ENCODE measurements at regions not wholly inside any gene's neighbourhood (a gene's known extent, or its start where the extent isn't known, plus 50 kb on each side); places are given as distances from the start of the nearest gene placed in this dataset.

DNA sequence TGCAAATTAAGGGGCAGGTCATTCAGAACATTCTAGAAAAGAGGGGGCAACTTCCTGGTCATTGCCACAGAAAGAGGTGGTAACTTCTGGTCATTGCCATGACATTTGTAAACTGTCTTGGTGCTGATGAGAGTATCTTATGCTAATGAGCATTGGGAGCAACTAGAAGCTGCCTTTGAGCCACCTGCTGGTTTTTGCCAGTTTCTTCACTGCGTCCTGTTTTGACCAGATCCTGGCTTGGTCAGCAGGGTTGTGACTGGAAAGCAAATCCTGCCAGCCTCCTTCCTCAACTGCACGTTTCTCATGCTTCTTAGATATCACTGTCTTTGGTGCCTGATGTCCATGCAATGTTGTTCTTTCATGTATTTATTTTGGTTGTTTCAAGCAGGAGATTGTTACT is 53.2 kb upstream of the SPATA31C2 start:
- Histone ChIP-seq H3K27me3 (ENCODE audit: control insufficient read depth, insufficient read depth, low read length) (no peaks in the 10 kb centered on the region), H3K4me1 (ENCODE audit: control insufficient read depth in 2 of 3, insufficient read depth in 2 of 3, low read depth in 1 of 3, low read length in 3 of 3) (peaks cover 0 to 15% (median 3%) of the 10 kb centered on the region in 3 donors), H3K9me3 (ENCODE audit: control insufficient read depth in 2 of 3, insufficient read depth in 1 of 3, low read length in 3 of 3) (no peaks in the 10 kb centered on the region), H3K36me3 (ENCODE audit: control insufficient read depth in 2 of 3, insufficient read depth in 3 of 3, low read length in 3 of 3) (no peaks in the 10 kb centered on the region), H3K27ac (ENCODE audit: low read depth in 2 of 2, low read length in 2 of 2) (no peak overlapping the region), H3K9ac (ENCODE audit: low read length in 3 of 3) (no peak overlapping the region), H3K4me3 (ENCODE audit: low read length in 3 of 3) (no peak overlapping the region)
- intact Hi-C loops (cut with DNase I), result no loop called here
- no peak for FAIRE-seq
- TF ChIP-seq, protein P1, sequence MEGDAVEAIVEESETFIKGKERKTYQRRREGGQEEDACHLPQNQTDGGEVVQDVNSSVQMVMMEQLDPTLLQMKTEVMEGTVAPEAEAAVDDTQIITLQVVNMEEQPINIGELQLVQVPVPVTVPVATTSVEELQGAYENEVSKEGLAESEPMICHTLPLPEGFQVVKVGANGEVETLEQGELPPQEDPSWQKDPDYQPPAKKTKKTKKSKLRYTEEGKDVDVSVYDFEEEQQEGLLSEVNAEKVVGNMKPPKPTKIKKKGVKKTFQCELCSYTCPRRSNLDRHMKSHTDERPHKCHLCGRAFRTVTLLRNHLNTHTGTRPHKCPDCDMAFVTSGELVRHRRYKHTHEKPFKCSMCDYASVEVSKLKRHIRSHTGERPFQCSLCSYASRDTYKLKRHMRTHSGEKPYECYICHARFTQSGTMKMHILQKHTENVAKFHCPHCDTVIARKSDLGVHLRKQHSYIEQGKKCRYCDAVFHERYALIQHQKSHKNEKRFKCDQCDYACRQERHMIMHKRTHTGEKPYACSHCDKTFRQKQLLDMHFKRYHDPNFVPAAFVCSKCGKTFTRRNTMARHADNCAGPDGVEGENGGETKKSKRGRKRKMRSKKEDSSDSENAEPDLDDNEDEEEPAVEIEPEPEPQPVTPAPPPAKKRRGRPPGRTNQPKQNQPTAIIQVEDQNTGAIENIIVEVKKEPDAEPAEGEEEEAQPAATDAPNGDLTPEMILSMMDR (IDR thresholded peaks at IDR 0.05; ENCODE audit: borderline replicate concordance, extremely low read depth, insufficient read depth), result no peak
- no peak for DNase-seq

- Histone ChIP-seq H3K4me3 (ENCODE audit: low read length in 3 of 3) (no peak overlapping the region), H3K9me3 (ENCODE audit: control insufficient read depth in 2 of 3, insufficient read depth in 1 of 3, low read length in 3 of 3) (no peaks in the 10 kb centered on the region), H3K27me3 (ENCODE audit: control insufficient read depth, insufficient read depth, low read length) (no peaks in the 10 kb centered on the region), H3K9ac (ENCODE audit: low read length in 3 of 3) (no peak overlapping the region), H3K36me3 (ENCODE audit: control insufficient read depth in 2 of 3, insufficient read depth in 3 of 3, low read length in 3 of 3) (no peaks in the 10 kb centered on the region), H3K27ac (ENCODE audit: low read depth in 2 of 2, low read length in 2 of 2) (no peak overlapping the region), H3K4me1 (ENCODE audit: control insufficient read depth in 2 of 3, insufficient read depth in 2 of 3, low read depth in 1 of 3, low read length in 3 of 3) (peaks cover 0 to 4% (median 0%) of the 10 kb centered on the region in 3 donors)
- intact Hi-C loops (cut with DNase I), result no loop called here
- FAIRE-seq, result no peak
- no peak for DNase-seq
- TF ChIP-seq, protein P1 (IDR thresholded peaks at IDR 0.05; ENCODE audit: borderline replicate concordance, extremely low read depth, insufficient read depth), result no peak
Measured at GRCh38 chr9:88189371-88189770, 51.1 kb upstream of the SPATA31C2 start.

Data from kidney (tissue), 13 donors.